ENCODE measurements at regions not wholly inside any gene's neighbourhood (a gene's known extent, or its start where the extent isn't known, plus 50 kb on each side); places are given as distances from the start of the nearest gene placed in this dataset.
A peak's percentile ranks its signal among the peaks of the same experiment; 100 is the strongest.

GRCh38 chr2:215751911-215752272, 261.5 kb downstream of the MREG start:
- Histone ChIP-seq H3K4me3 (replicated peaks in 1 of 3; ENCODE audit: insufficient read depth in 1 of 3, low read depth in 2 of 3, low read length in 3 of 3) (no peak overlapping the region), H2AFZ (ENCODE audit: low read length) (no peak overlapping the region), H3K9ac (ENCODE audit: insufficient read depth, low read depth, low read length) (no peak overlapping the region), H3K79me2 (ENCODE audit: insufficient read depth, low read length) (no peaks in the 10 kb centered on the region), H3K9me3 (ENCODE audit: low read length) (no peaks in the 10 kb centered on the region), H3K4me2 (ENCODE audit: low read depth, low read length) (no peak overlapping the region), H3K4me1 (ENCODE audit: insufficient read depth, low read length) (peaks cover 75% of the 10 kb centered on the region), H3K27me3 (ENCODE audit: control insufficient read depth in 1 of 2, insufficient read depth in 2 of 2, low read length in 2 of 2) (no peaks in the 10 kb centered on the region), H4K20me1 (ENCODE audit: insufficient read depth, low read length) (no peaks in the 10 kb centered on the region), H3K27ac (ENCODE audit: extremely low read length, insufficient read depth, low read length) (no peak overlapping the region), H3K36me3 (replicated peaks in 1 of 2; ENCODE audit: control insufficient read depth in 1 of 2, insufficient read depth in 2 of 2, low read length in 2 of 2) (no peaks in the 10 kb centered on the region)
- intact Hi-C loops (cut with micrococcal nuclease; ENCODE audit: unreplicated experiment) (loop anchor here (2.0 kb wide), 1 partner anchor 19 kb away; no protein-coding TSS in a partner anchor), in situ Hi-C loops (cut with HindIII; ENCODE audit: extremely low pct_ligation_motif_present, low pct_unique_long_range_greater_than_20kb) (no loop called here)
- WGBS (ENCODE audit: low lambda C conversion rate), result 98% methylated on average over 3 of the region's 3 CpGs
- no TSS peak for BruUV-seq (replicated peaks)
- FAIRE-seq (no peak), ATAC-seq (no peak), DNase-seq (ENCODE audit: low spot score) (no peak)
- CTCF ChIA-PET (ENCODE audit: low intra/inter-chr PET ratio, low total read pairs), result no interaction called here
- POLR2A ChIA-PET, result interaction anchor here (5.7 kb wide), 1 partner anchor 41 kb away, joined by 66 read pairs; no protein-coding TSS in a partner anchor
- TF ChIP-seq ZNF572 (CRISPR knock-in tag; IDR thresholded peaks at IDR 0.05), result peak; percentile 72; the same call in 1 of the 2 replicates
- 0 out of 2 replicates have a peak, but pooled peaks have one; percentile 68 for TF ChIP-seq SETDB1 (CRISPR knock-in tag; IDR thresholded peaks at IDR 0.05; ENCODE audit: borderline replicate concordance)
- TF ChIP-seq ZNF12 (CRISPR knock-in tag; IDR thresholded peaks at IDR 0.05), result no peak

- no TSS peak for BruUV-seq (replicated peaks)
- CTCF ChIA-PET (ENCODE audit: low intra/inter-chr PET ratio, low total read pairs), result no interaction called here
- Histone ChIP-seq H3K9me3 (ENCODE audit: low read length) (no peaks in the 10 kb centered on the region), H3K27me3 (ENCODE audit: control insufficient read depth in 1 of 2, insufficient read depth in 2 of 2, low read length in 2 of 2) (no peaks in the 10 kb centered on the region), H3K4me3 (replicated peaks in 1 of 3; ENCODE audit: insufficient read depth in 1 of 3, low read depth in 2 of 3, low read length in 3 of 3) (no peak overlapping the region), H3K4me2 (ENCODE audit: low read depth, low read length) (no peak overlapping the region), H3K4me1 (ENCODE audit: insufficient read depth, low read length) (peaks cover 80% of the 10 kb centered on the region), H3K27ac (ENCODE audit: extremely low read length, insufficient read depth, low read length) (no peak overlapping the region), H3K9ac (ENCODE audit: insufficient read depth, low read depth, low read length) (no peak overlapping the region), H3K36me3 (replicated peaks in 1 of 2; ENCODE audit: control insufficient read depth in 1 of 2, insufficient read depth in 2 of 2, low read length in 2 of 2) (no peaks in the 10 kb centered on the region), H4K20me1 (ENCODE audit: insufficient read depth, low read length) (no peaks in the 10 kb centered on the region), H2AFZ (ENCODE audit: low read length) (no peak overlapping the region), H3K79me2 (ENCODE audit: insufficient read depth, low read length) (no peaks in the 10 kb centered on the region)
- WGBS (ENCODE audit: low lambda C conversion rate), result 85% methylated on average over 3 of the region's 3 CpGs
- peak; percentile 39 for DNase-seq (ENCODE audit: low spot score)
- no peak for FAIRE-seq
- POLR2A ChIA-PET, result interaction anchor here (5.7 kb wide), 1 partner anchor 41 kb away, joined by 66 read pairs; no protein-coding TSS in a partner anchor
- no peak for ATAC-seq
- in situ Hi-C loops (cut with HindIII; ENCODE audit: extremely low pct_ligation_motif_present, low pct_unique_long_range_greater_than_20kb) (no loop called here), intact Hi-C loops (cut with micrococcal nuclease; ENCODE audit: unreplicated experiment) (no loop called here)
- no peak for TF ChIP-seq MBNL3 (CRISPR knock-in tag; conservative IDR thresholded peaks at IDR 0.05)
- no peak for TF ChIP-seq U2AF1 (optimal IDR thresholded peaks at IDR 0.05; ENCODE audit: low read depth, low read length)
- TF ChIP-seq HOMEZ (CRISPR knock-in tag; IDR thresholded peaks at IDR 0.05; ENCODE audit: low read depth), result 0 out of 2 replicates have a peak, but pooled peaks have one; percentile 33
- TF ChIP-seq ZBTB7A (CRISPR knock-in tag; IDR thresholded peaks at IDR 0.05), result no peak
- TF ChIP-seq KLF6 (CRISPR knock-in tag; IDR thresholded peaks at IDR 0.05), result no peak
- no peak for TF ChIP-seq ZNF33A (CRISPR knock-in tag; IDR thresholded peaks at IDR 0.05; ENCODE audit: borderline replicate concordance)
- no peak for TF ChIP-seq ZNF264 (CRISPR knock-in tag; IDR thresholded peaks at IDR 0.05)
- no peak for TF ChIP-seq NFIB (CRISPR knock-in tag; IDR thresholded peaks at IDR 0.05; ENCODE audit: borderline replicate concordance)
- TF ChIP-seq ZSCAN21 (CRISPR knock-in tag; IDR thresholded peaks at IDR 0.05; ENCODE audit: borderline replicate concordance), result no peak
- no peak for TF ChIP-seq ZNF552 (CRISPR knock-in tag; IDR thresholded peaks at IDR 0.05; ENCODE audit: borderline replicate concordance)
- TF ChIP-seq ZNF564 (CRISPR knock-in tag; IDR thresholded peaks at IDR 0.05), result no peak
- 0 out of 2 replicates have a peak, but pooled peaks have one; percentile 8 for TF ChIP-seq ZNF644 (CRISPR knock-in tag; IDR thresholded peaks at IDR 0.05; ENCODE audit: low read depth)
- no peak for TF ChIP-seq IRF2 (CRISPR knock-in tag; IDR thresholded peaks at IDR 0.05)
- TF ChIP-seq FOXO4 (CRISPR knock-in tag; conservative IDR thresholded peaks at IDR 0.05), result no peak
Observed at GRCh38 chr2:215751200-215751910, 262.0 kb downstream of the MREG start.

Data from HepG2 (cell line).